ENCODE measurements at regions not wholly inside any gene's neighbourhood (a gene's known extent, or its start where the extent isn't known, plus 50 kb on each side); places are given as distances from the start of the nearest gene placed in this dataset.
"Not testable (repeated sequence)": the region's sequence is repeated elsewhere in the genome, so short reads cannot be mapped to it uniquely, and the experiment has no call there.

DNA sequence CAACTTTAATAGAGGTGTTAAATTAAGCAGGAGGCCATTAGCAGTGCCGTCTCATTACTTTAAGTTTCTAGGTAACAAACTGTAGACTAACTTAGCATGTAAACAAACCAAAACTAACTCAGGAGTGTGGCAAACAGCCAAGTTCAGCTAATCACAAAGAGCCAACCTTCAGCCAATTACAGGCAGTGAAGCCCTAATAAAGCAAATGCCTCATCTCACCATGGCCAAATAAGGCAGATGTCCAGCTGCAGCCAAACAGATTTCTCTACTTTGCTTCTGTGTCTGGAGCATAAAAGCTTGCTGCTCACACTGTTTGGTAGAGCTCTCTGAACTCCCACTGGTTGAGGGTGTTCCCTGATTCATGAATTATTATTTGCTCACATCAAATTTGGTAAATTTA, 835.4 kb upstream of the GBE1 start:
- H3K4me1 Mint-ChIP-seq (ENCODE audit: low read depth): no peaks in the 10 kb centered on the region
- no peak overlapping the region for H3K4me3 Mint-ChIP-seq
- H3K27ac Mint-ChIP-seq: no peak overlapping the region
- no peaks in the 10 kb centered on the region for H3K36me3 Mint-ChIP-seq (ENCODE audit: low read depth)
- H3K9me3 Mint-ChIP-seq: peaks cover 10% of the 10 kb centered on the region
- no peaks in the 10 kb centered on the region for H3K27me3 Mint-ChIP-seq (ENCODE audit: insufficient read depth)
- intact Hi-C loops (cut with micrococcal nuclease): no loop called here
- no peak for DNase-seq (ENCODE audit: low spot score)

DNA sequence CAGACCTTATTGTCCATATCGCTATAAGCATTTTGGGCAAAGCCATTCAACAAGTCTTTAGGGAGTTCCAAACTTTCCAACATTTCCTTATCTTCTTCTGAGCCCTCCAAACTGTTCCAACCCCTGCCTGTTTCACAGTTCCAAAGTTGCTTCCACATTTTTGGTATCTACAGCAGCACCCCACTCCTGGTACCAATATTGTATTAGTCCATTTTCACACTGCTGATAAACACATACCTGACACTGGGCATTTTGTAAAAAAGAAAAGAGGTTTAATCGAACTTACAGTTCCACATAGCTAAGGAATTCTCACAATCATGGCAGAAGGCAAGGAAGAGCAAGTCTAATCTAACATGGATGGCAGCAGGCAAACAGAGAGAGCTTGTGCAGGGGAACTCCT, 834.1 kb upstream of the GBE1 start:
- Mint-ChIP-seq H3K36me3 (ENCODE audit: low read depth) (no peaks in the 10 kb centered on the region), H3K4me3 (no peak overlapping the region), H3K4me1 (ENCODE audit: low read depth) (no peaks in the 10 kb centered on the region), H3K27ac (no peak overlapping the region), H3K9me3 (peaks cover 10% of the 10 kb centered on the region), H3K27me3 (ENCODE audit: insufficient read depth) (no peaks in the 10 kb centered on the region)
- DNase-seq (ENCODE audit: low spot score): no peak
- intact Hi-C loops (cut with micrococcal nuclease): no loop called here

DNA sequence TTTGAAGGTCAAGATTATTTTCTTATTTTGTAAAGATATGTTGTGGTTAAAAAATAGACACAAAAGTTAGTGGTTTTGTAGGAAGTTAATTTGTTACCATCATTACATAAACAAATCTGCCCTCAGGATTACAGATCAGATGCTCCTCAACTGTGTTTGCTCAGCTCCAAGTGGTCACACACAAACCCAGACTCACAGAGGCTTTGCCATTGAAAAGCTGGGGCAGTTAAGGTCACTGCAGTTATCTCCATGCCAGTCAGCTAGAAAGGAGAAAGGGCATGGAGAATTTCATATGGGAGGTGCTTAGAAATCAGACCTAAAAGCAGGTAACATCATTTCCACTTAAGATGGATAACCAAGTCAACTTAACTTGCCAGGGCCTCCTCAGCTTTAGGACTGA, 825.7 kb upstream of the GBE1 start:
- Mint-ChIP-seq H3K4me3 (no peak overlapping the region), H3K27me3 (ENCODE audit: insufficient read depth) (no peaks in the 10 kb centered on the region), H3K4me1 (ENCODE audit: low read depth) (no peaks in the 10 kb centered on the region), H3K27ac (no peak overlapping the region), H3K9me3 (no peaks in the 10 kb centered on the region), H3K36me3 (ENCODE audit: low read depth) (no peaks in the 10 kb centered on the region)
- intact Hi-C loops (cut with micrococcal nuclease): no loop called here
- DNase-seq (ENCODE audit: low spot score): no peak

DNA sequence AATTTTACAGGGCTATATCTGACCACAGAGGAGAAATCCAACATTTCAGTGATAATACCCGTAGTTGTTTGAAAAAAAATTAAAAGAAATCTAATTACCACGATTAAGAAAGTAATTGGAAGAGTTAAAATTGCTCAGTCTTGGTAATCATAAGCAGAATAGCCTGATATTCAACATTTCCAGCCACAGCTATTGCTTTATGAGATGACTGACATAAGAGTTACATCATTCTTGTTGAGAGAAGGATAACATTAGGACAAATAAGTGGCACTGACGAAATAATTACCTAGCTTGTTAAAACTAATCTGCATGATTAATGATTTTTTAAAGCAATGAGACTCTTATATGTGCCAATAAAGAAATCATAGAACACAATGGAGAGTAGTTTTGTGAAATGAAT, 825.0 kb upstream of the GBE1 start:
- Mint-ChIP-seq H3K4me1 (ENCODE audit: low read depth) (no peaks in the 10 kb centered on the region), H3K27ac (no peak overlapping the region), H3K27me3 (ENCODE audit: insufficient read depth) (no peaks in the 10 kb centered on the region), H3K4me3 (no peak overlapping the region), H3K9me3 (no peaks in the 10 kb centered on the region), H3K36me3 (ENCODE audit: low read depth) (no peaks in the 10 kb centered on the region)
- intact Hi-C loops (cut with micrococcal nuclease): no loop called here
- no peak for DNase-seq (ENCODE audit: low spot score)

DNA sequence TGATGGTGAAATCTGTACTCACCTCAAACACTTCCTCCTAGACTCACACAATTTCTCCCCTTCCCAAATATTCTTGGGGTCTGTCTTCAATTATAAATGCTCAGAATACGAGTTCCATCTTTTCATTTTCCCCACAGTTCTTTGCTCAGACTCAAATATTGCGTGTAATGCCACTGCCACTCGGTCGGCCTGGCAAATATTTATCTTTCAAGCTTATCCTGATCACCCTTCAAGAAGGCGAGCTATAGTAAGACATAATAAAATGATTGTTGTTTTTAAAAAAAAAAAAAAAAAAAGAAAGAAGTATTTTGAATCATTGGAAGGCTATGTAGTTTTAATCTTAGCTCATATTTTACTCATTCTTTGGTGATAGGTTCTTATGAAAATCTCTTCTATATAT, 824.6 kb upstream of the GBE1 start:
- H3K4me1 Mint-ChIP-seq (ENCODE audit: low read depth); H3K9me3 Mint-ChIP-seq; DNase-seq (ENCODE audit: low spot score); H3K4me3 Mint-ChIP-seq; intact Hi-C loops (cut with micrococcal nuclease); H3K27me3 Mint-ChIP-seq (ENCODE audit: insufficient read depth); H3K27ac Mint-ChIP-seq; H3K36me3 Mint-ChIP-seq (ENCODE audit: low read depth): not testable (repeated sequence)

DNA sequence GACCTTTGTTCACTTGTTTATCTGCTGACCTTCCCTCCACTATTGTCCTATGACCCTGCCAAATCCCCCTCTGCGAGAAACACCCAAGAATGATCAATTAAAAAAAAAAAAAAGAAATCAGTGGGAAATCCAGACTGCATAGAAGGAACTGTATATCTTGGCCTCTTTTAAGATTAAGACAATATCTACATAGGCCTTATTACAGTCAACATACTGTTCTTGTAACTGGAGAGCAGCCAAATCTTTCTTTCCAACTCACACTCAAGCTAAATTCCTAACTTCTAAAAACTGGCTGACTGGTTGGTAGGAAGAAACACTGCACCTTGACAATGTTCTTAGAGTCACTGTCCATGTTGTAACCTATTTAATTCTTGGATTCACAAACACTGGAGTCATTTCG, 824.1 kb upstream of the GBE1 start:
- H3K4me1 Mint-ChIP-seq (ENCODE audit: low read depth); H3K27me3 Mint-ChIP-seq (ENCODE audit: insufficient read depth); H3K36me3 Mint-ChIP-seq (ENCODE audit: low read depth); H3K4me3 Mint-ChIP-seq; DNase-seq (ENCODE audit: low spot score); H3K9me3 Mint-ChIP-seq; H3K27ac Mint-ChIP-seq; intact Hi-C loops (cut with micrococcal nuclease): not testable (repeated sequence)

DNA sequence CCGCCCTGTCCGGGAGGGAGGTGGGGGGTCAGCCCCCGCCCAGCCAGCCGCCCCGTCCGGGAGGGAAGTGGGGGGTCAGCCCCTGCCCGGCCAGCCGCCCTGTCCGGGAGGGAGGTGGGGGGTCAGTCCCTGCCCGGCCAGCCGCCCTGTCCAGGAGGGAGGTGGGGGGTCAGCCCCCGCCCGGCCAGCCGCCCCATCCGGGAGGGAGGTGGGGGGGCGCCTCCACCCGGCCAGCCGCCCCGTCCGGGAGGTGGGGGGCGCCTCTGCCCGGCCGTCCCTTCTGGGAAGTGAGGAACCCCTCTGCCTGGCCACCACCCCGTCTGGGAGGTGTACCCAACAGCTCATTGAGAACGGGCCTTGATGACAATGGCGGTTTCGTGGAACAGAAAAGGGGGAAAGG, 823.4 kb upstream of the GBE1 start:
- intact Hi-C loops (cut with micrococcal nuclease); H3K4me3 Mint-ChIP-seq; DNase-seq (ENCODE audit: low spot score); H3K27me3 Mint-ChIP-seq (ENCODE audit: insufficient read depth); H3K4me1 Mint-ChIP-seq (ENCODE audit: low read depth); H3K36me3 Mint-ChIP-seq (ENCODE audit: low read depth); H3K9me3 Mint-ChIP-seq; H3K27ac Mint-ChIP-seq: not testable (repeated sequence)

DNA sequence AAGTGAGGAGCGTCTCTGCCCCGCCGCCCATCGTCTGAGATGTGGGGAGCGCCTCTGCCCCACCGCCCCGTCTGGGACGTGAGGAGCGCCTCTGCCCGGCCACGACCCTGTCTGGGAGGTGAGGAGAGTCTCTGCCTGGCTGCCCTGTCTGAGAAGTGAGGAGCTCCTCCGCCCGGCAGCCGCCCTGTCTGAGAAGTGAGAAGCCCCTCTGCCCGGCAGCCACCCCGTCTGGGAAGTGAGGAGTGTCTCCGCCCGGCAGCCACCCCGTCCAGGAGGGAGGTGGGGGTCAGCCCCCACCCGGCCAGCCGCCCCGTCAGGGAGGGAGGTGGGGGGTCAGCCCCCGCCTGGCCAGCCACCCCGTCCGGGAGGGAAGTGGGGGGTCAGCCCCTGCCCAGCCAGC, 823.0 kb upstream of the GBE1 start:
- not testable (repeated sequence) for H3K27ac Mint-ChIP-seq

DNA sequence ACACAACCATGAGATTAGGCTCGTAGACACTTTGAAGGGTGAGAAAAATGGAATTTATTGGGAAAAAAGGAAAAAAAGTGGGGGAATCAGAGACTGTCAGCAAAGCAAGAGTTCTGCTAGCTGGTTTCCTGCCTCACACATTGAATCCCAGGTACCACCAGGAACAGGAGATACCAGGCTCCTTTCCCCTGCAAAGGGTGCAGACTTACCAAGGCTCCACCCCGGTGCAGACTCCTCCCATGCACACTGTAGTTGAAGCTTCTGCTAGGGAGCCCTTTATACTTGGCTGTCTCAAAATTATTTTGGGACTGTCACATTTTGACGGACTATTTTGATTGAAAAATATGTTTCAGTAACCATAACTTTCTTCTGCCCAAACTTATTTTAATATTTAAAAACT, 819.9 kb upstream of the GBE1 start:
- H3K4me1 Mint-ChIP-seq (ENCODE audit: low read depth): no peaks in the 10 kb centered on the region
- no peak overlapping the region for H3K27ac Mint-ChIP-seq
- no peaks in the 10 kb centered on the region for H3K27me3 Mint-ChIP-seq (ENCODE audit: insufficient read depth)
- H3K9me3 Mint-ChIP-seq: peaks cover 4% of the 10 kb centered on the region
- intact Hi-C loops (cut with micrococcal nuclease): no loop called here
- H3K36me3 Mint-ChIP-seq (ENCODE audit: low read depth): no peaks in the 10 kb centered on the region
- DNase-seq (ENCODE audit: low spot score): no peak
- H3K4me3 Mint-ChIP-seq: no peak overlapping the region

More for the DNA sequence above, 823.0 kb upstream of the GBE1 start:
- H3K36me3 Mint-ChIP-seq (ENCODE audit: low read depth); intact Hi-C loops (cut with micrococcal nuclease); H3K27me3 Mint-ChIP-seq (ENCODE audit: insufficient read depth); DNase-seq (ENCODE audit: low spot score); H3K4me1 Mint-ChIP-seq (ENCODE audit: low read depth); H3K9me3 Mint-ChIP-seq; H3K4me3 Mint-ChIP-seq: not testable (repeated sequence)

DNA sequence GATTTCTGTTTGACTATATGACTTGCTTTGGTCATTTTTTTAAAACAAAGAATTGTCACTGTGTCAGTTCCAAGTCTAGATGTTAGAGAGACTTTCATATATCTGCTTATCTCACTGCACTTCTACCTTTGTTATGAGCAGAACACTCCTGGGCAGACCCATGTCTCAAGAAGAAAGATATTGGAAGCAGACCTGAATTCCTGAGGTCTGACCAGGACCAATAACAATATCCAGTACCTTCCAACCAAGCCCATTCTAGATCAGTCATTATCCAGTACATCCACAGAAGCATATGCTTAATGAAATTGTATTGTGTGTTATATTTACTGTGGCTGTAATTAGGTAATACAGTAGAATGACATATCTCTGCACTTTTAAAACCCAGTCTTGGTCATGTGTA, 811.3 kb upstream of the GBE1 start:
- H3K27ac Mint-ChIP-seq: no peak overlapping the region
- H3K4me3 Mint-ChIP-seq: no peak overlapping the region
- H3K27me3 Mint-ChIP-seq (ENCODE audit: insufficient read depth): no peaks in the 10 kb centered on the region
- no peak for DNase-seq (ENCODE audit: low spot score)
- no peaks in the 10 kb centered on the region for H3K9me3 Mint-ChIP-seq
- no peaks in the 10 kb centered on the region for H3K36me3 Mint-ChIP-seq (ENCODE audit: low read depth)
- H3K4me1 Mint-ChIP-seq (ENCODE audit: low read depth): no peaks in the 10 kb centered on the region
- intact Hi-C loops (cut with micrococcal nuclease): no loop called here

DNA sequence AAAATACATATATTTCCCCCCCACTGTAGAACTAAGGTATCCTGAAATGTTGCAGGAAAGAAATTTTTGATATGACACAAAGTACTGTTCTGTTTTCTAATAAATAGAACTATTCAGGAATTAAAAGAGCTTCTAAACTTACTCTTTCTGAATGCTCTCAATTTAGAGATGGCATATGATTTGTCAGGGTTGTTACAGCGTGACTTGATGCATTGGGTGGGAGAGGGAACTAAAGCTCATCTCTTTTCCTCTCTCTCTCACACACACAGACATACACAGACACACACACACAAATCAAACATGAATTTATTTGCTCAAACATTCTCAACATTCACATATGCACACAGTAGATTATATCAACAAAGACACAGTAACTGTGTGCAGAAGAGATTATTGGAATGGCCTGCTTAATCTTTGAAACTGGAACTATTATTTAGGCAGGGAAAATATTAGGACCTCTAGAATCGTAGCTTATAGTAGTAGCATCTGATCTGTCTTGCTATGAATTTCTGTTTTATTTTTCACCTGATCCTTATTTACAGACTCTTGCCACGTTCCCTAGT, 807.4 kb upstream of the GBE1 start:
- Mint-ChIP-seq H3K4me3 (no peak overlapping the region), H3K9me3 (no peaks in the 10 kb centered on the region), H3K27me3 (ENCODE audit: insufficient read depth) (no peaks in the 10 kb centered on the region), H3K36me3 (ENCODE audit: low read depth) (no peaks in the 10 kb centered on the region), H3K27ac (no peak overlapping the region), H3K4me1 (ENCODE audit: low read depth) (no peaks in the 10 kb centered on the region)
- intact Hi-C loops (cut with micrococcal nuclease): no loop called here
- DNase-seq (ENCODE audit: low spot score): no peak

DNA sequence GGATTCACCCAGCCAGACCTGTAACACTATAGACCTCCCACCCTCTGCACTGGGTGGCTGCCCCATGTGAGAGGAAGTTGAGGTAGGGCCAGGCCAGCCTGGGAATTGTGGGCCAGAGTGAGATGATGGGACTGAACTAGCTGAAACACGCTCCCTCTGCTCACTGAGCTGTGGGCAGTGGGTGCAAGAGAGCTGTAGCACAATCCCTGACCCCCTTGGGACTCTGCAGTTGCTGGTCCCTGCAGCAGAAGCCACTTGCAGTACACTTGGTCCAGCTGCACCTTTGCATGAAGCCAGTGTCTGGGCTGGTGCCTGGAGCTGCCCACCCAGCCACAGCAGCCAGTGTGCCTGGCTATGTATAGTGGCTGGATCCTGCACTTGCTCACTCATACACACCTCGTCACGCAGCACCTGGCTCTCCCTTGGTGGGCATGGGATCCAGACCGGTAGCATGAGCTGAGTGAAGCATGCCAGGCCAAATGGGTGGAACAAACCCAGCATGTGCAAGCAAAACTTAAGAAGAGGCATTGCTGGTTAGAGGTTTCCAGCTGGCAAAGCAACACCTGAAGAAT, 805.7 kb upstream of the GBE1 start:
- peaks cover 5% of the 10 kb centered on the region for H3K9me3 Mint-ChIP-seq
- no peaks in the 10 kb centered on the region for H3K27me3 Mint-ChIP-seq (ENCODE audit: insufficient read depth)
- H3K36me3 Mint-ChIP-seq (ENCODE audit: low read depth): no peaks in the 10 kb centered on the region
- no peak overlapping the region for H3K27ac Mint-ChIP-seq
- DNase-seq (ENCODE audit: low spot score): no peak
- intact Hi-C loops (cut with micrococcal nuclease): no loop called here
- no peaks in the 10 kb centered on the region for H3K4me1 Mint-ChIP-seq (ENCODE audit: low read depth)
- no peak overlapping the region for H3K4me3 Mint-ChIP-seq

DNA sequence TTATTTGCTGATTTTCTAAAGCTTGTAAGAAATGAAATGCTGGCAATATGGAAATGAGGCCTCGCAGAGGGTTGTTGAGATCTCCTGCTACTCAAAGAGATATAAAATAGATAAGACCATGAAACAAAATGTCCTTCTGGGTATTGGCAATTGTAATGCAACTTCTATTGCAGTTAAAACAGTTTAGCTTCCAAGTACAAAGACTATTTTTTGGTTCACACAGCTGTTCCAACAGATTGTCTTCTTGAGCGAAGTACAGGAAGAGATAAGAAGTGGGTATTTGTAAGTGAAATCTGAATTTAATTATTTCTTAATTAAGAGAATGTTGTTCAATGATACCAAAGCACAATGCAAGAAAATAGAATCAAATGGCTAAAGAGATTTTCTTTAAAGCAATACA, 801.5 kb upstream of the GBE1 start:
- Mint-ChIP-seq H3K9me3 (peaks cover 5% of the 10 kb centered on the region), H3K27ac (no peak overlapping the region), H3K27me3 (ENCODE audit: insufficient read depth) (no peaks in the 10 kb centered on the region), H3K4me1 (ENCODE audit: low read depth) (no peaks in the 10 kb centered on the region), H3K4me3 (no peak overlapping the region), H3K36me3 (ENCODE audit: low read depth) (no peaks in the 10 kb centered on the region)
- intact Hi-C loops (cut with micrococcal nuclease): no loop called here
- DNase-seq (ENCODE audit: low spot score): no peak

DNA sequence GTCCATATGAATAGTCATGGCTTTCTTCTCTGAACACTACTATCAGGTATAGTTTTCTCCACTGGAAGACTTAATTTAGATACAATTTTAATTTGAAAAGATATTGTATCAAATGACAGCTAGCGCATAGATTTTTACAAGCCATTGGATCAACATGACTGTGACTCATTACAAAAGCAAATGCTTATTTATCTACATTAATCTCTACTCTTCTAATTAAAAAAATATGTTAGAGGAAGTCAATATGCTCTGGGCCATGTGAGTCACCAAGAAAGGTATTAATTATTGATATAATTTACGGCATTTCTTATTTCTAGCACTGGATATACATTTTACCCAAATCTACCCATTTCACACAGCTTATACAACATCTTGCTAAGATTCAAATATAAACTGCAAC, 800.3 kb upstream of the GBE1 start:
- H3K9me3 Mint-ChIP-seq: peaks cover 5% of the 10 kb centered on the region
- H3K36me3 Mint-ChIP-seq (ENCODE audit: low read depth): no peaks in the 10 kb centered on the region
- DNase-seq (ENCODE audit: low spot score): no peak
- no peak overlapping the region for H3K27ac Mint-ChIP-seq
- intact Hi-C loops (cut with micrococcal nuclease): no loop called here
- no peaks in the 10 kb centered on the region for H3K27me3 Mint-ChIP-seq (ENCODE audit: insufficient read depth)
- H3K4me1 Mint-ChIP-seq (ENCODE audit: low read depth): no peaks in the 10 kb centered on the region
- H3K4me3 Mint-ChIP-seq: no peak overlapping the region
